CD4-positive, alpha-beta T cell (primary cell): ENCODE measurements at regions not wholly inside any gene's neighbourhood (a gene's known extent, or its start where the extent isn't known, plus 50 kb on each side); places are given as distances from the start of the nearest gene placed in this dataset.

Source experiments
- ATAC-seq: fragments of 200-7000 bp; cut with Tn5 transposase; one replicate; pipeline ENCODE4 v1.10.0; 2022; ENCODE audit warnings: mild to moderate bottlenecking; ENCODE audit not compliant: poor library complexity
- CTCF ChIA-PET: fragments of 350-600 bp; sonication (Branson Sonifier 250); formaldehyde crosslinking; loops from one replicate; lab custom pipeline; 2021; ENCODE audit warnings: antibody characterized with exemption, inconsistent platforms; lab: Charles Lee
- POLR2A ChIA-PET: fragments of 350-600 bp; sonication (Branson Sonifier 250); formaldehyde crosslinking; loops from one replicate; lab custom pipeline; 2021; ENCODE audit warnings: antibody characterized with exemption, inconsistent platforms; lab: Charles Lee
- DNase-seq, 14 experiments: peaks; one replicate each; pipeline ENCODE4 v3.0.0-alpha.2; 2013 to 2020; ENCODE audit warnings: mixed read lengths in 2 of 14
- H3K27ac ChIP-seq, 2 donors: one replicate each; pipeline versions ENCODE4 v1.5.1 to v1.7.0; 2013; ENCODE audit warnings: low read length in 2 of 2, low read depth in 1 of 2, mild to moderate bottlenecking in 1 of 2
- H3K27me3 ChIP-seq, 2 experiments: 1 replicate in 1 of 2; 2 replicates in 1 of 2; pipeline versions ENCODE4 v1.6.1 to v1.7.0; 2013; ENCODE audit warnings: low read length in 2 of 2, control low read depth in 1 of 2, mild to moderate bottlenecking in 1 of 2, moderate library complexity in 1 of 2; ENCODE audit not compliant: insufficient read depth in 2 of 2, control insufficient read depth in 1 of 2
- H3K36me3 ChIP-seq: one replicate; pipeline ENCODE4 v1.6.1; 2013; ENCODE audit warnings: low read length, control low read depth; ENCODE audit not compliant: insufficient read depth
- H3K4me1 ChIP-seq: one replicate; pipeline ENCODE4 v1.6.1; 2013; ENCODE audit warnings: low read length, control low read depth; ENCODE audit not compliant: insufficient read depth
- H3K4me3 ChIP-seq: one replicate; pipeline ENCODE4 v1.5.1; 2013; ENCODE audit warnings: mild to moderate bottlenecking, low read length, moderate library complexity
- H3K9me3 ChIP-seq, 2 experiments: 1 replicate in 1 of 2; 2 replicates in 1 of 2; pipeline versions ENCODE4 v1.6.1 to v1.7.0; 2013; ENCODE audit warnings: low read length in 2 of 2, mild to moderate bottlenecking in 2 of 2, control low read depth in 1 of 2, moderate library complexity in 1 of 2; ENCODE audit not compliant: control insufficient read depth in 1 of 2, insufficient read depth in 1 of 2
- H3K27ac Mint-ChIP-seq: one replicate; pipeline ENCODE4 v1.8.0; 2020; ENCODE audit warnings: mixed read lengths
- H3K27me3 Mint-ChIP-seq: one replicate; pipeline ENCODE4 v1.8.0; 2021; ENCODE audit warnings: mixed read lengths
- H3K36me3 Mint-ChIP-seq: one replicate; pipeline ENCODE4 v1.8.0; 2021; ENCODE audit warnings: low read depth, mixed read lengths
- H3K4me1 Mint-ChIP-seq: one replicate; pipeline ENCODE4 v1.8.0; 2021; ENCODE audit warnings: low read depth, mixed read lengths
- H3K4me3 Mint-ChIP-seq: one replicate; pipeline ENCODE4 v1.8.0; 2020; ENCODE audit warnings: mild to moderate bottlenecking, mixed read lengths
- H3K9me3 Mint-ChIP-seq: one replicate; pipeline ENCODE4 v1.8.0; 2020; ENCODE audit warnings: mixed read lengths
- intact Hi-C, 2 experiments: fragments of 100-400 bp; cut with DNase I in 1 of 2; cut with micrococcal nuclease in 1 of 2; formaldehyde crosslinking; loops; one replicate each; pipeline versions ENCODE4 v1.15.1 to v1.9.0; 2023 to 2025; cut with DNase I, micrococcal nuclease
- TF ChIP-seq, protein P1 (sequence below): fragments of 200-600 bp; IDR thresholded peaks from one replicate; pipeline ENCODE4 v1.8.0; 2022; ENCODE audit warnings: antibody characterized with exemption, mild to moderate bottlenecking

DNA sequence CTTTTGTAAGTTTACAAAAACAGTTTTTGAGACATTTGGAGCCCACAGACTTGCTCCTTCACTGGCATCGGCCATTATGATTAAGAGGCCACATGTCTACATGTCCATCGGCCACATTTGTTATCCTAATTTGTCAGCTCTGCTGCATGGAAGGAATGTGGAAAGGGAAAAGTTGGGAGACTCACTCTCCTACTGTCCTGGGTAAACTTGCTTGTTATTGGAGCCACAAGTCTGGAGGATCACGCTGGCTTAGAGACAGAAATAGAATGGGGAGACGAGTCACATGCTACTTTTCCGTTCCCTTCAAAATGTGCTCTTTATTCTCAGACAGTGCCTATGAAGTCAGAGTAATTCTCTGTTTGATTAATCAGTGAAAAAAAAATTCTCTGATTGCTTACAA is 741.2 kb upstream of the PCDH9 start:
- Mint-ChIP-seq H3K4me1 (no peaks in the 10 kb centered on the region), H3K9me3 (peaks cover 5% of the 10 kb centered on the region), H3K27ac (no peak overlapping the region), H3K27me3 (no peaks in the 10 kb centered on the region), H3K4me3 (no peak overlapping the region), H3K36me3 (no peaks in the 10 kb centered on the region)
- ChIA-PET CTCF (no interaction called here), POLR2A (no interaction called here)
- intact Hi-C loops, result no loop called here
- no peak overlapping the region for H3K27ac ChIP-seq
- peaks cover 0 to 3% of the 10 kb centered on the region in 2 experiments for H3K9me3 ChIP-seq
- no peak overlapping the region for H3K4me3 ChIP-seq
- no peaks in the 10 kb centered on the region for H3K36me3 ChIP-seq
- no peaks in the 10 kb centered on the region for H3K4me1 ChIP-seq
- DNase-seq (no peak), ATAC-seq (no peak)
- no peaks in the 10 kb centered on the region for H3K27me3 ChIP-seq
- TF ChIP-seq, protein P1, sequence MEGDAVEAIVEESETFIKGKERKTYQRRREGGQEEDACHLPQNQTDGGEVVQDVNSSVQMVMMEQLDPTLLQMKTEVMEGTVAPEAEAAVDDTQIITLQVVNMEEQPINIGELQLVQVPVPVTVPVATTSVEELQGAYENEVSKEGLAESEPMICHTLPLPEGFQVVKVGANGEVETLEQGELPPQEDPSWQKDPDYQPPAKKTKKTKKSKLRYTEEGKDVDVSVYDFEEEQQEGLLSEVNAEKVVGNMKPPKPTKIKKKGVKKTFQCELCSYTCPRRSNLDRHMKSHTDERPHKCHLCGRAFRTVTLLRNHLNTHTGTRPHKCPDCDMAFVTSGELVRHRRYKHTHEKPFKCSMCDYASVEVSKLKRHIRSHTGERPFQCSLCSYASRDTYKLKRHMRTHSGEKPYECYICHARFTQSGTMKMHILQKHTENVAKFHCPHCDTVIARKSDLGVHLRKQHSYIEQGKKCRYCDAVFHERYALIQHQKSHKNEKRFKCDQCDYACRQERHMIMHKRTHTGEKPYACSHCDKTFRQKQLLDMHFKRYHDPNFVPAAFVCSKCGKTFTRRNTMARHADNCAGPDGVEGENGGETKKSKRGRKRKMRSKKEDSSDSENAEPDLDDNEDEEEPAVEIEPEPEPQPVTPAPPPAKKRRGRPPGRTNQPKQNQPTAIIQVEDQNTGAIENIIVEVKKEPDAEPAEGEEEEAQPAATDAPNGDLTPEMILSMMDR, result no peak

DNA sequence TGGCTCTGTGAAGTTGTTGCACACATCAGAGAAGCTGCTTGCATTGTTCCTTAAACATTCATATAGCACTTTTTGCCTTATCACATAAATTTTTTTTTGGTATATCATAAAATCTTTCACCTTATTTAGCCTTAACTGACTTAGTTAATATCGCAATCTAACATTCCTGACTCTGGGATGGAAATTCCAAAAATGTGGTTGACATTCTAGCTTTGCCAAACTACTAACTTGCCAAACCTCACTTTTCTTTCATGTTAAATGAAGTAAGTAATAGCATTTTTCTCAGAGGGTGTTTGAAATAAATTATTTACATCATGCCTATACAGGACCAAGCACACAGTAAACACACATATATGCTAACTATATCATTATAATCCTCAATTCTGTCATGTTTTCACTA is 736.9 kb upstream of the PCDH9 start:
- H3K9me3 ChIP-seq, result peaks cover 0 to 3% of the 10 kb centered on the region in 2 experiments
- no peak overlapping the region for H3K27ac Mint-ChIP-seq
- POLR2A ChIA-PET, result no interaction called here
- no peaks in the 10 kb centered on the region for H3K27me3 Mint-ChIP-seq
- peaks cover 6% of the 10 kb centered on the region for H3K9me3 Mint-ChIP-seq
- no peak overlapping the region for H3K27ac ChIP-seq
- no peak for DNase-seq
- no peaks in the 10 kb centered on the region for H3K4me1 Mint-ChIP-seq
- intact Hi-C loops, result no loop called here
- TF ChIP-seq, protein P1, result no peak
- no peaks in the 10 kb centered on the region for H3K36me3 ChIP-seq
- no peaks in the 10 kb centered on the region for H3K4me1 ChIP-seq
- ATAC-seq, result no peak
- CTCF ChIA-PET, result no interaction called here
- no peak overlapping the region for H3K4me3 ChIP-seq
- H3K27me3 ChIP-seq, result no peaks in the 10 kb centered on the region
- H3K36me3 Mint-ChIP-seq, result no peaks in the 10 kb centered on the region
- no peak overlapping the region for H3K4me3 Mint-ChIP-seq

DNA sequence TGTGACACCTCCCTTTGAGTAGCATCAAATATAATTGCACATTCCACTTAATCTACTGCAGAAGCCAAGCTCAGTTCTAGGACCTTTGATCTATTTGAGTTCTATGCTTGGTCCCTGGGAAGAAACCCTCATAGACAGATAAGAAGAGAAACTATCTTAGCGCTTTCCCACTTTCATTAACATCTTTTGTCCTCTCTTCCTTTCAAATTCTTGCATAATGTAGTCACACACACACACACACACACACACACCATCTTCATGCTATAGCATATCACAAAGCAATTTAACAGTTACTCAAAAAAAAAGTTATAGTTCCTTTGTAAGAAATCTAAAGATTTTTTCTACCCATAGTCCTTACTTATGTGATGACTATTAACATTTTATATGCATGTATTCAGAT is 735.9 kb upstream of the PCDH9 start:
- TF ChIP-seq, protein P1, result no peak
- intact Hi-C loops, result no loop called here
- H3K27me3 ChIP-seq, result no peaks in the 10 kb centered on the region
- no peaks in the 10 kb centered on the region for H3K4me1 Mint-ChIP-seq
- no peak overlapping the region for H3K4me3 Mint-ChIP-seq
- peaks cover 6% of the 10 kb centered on the region for H3K9me3 Mint-ChIP-seq
- no peaks in the 10 kb centered on the region for H3K4me1 ChIP-seq
- H3K36me3 Mint-ChIP-seq, result no peaks in the 10 kb centered on the region
- no peak for DNase-seq
- POLR2A ChIA-PET, result no interaction called here
- no peak for ATAC-seq
- no peaks in the 10 kb centered on the region for H3K27me3 Mint-ChIP-seq
- no peak overlapping the region for H3K27ac Mint-ChIP-seq
- H3K36me3 ChIP-seq, result no peaks in the 10 kb centered on the region
- no peak overlapping the region for H3K4me3 ChIP-seq
- CTCF ChIA-PET, result no interaction called here
- peaks cover 0 to 3% of the 10 kb centered on the region in 2 experiments for H3K9me3 ChIP-seq
- no peak overlapping the region for H3K27ac ChIP-seq
